ENCODE measurements at regions not wholly inside any gene's neighbourhood (a gene's known extent, or its start where the extent isn't known, plus 50 kb on each side); places are given as distances from the start of the nearest gene placed in this dataset.

DNA sequence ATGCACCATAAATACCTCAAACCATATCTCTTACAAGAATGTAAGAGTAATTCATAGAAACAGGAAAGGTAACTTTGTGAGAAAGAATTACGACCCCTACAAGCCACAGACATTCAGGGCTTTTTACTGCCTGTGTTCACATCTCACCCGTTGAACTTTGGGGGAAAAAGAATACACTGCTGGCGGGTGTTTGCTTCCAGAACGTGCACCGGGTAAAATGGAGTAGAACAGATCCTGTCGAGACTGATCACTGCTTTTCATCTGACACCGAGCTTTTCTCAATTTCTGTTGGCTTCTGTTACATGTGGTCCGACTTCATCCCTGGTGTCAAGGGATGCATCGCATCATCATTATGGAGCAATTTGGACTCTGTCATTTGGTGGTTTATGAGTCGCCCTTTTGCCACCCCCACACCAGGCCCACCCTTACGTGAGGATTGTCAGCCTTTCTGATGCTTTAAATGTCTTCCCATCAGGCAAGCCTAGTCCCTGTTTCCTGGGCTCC is 219.2 kb upstream of the ZFP64 start:
- CTCF ChIA-PET: no interaction called here
- TF ChIP-seq, protein P1, sequence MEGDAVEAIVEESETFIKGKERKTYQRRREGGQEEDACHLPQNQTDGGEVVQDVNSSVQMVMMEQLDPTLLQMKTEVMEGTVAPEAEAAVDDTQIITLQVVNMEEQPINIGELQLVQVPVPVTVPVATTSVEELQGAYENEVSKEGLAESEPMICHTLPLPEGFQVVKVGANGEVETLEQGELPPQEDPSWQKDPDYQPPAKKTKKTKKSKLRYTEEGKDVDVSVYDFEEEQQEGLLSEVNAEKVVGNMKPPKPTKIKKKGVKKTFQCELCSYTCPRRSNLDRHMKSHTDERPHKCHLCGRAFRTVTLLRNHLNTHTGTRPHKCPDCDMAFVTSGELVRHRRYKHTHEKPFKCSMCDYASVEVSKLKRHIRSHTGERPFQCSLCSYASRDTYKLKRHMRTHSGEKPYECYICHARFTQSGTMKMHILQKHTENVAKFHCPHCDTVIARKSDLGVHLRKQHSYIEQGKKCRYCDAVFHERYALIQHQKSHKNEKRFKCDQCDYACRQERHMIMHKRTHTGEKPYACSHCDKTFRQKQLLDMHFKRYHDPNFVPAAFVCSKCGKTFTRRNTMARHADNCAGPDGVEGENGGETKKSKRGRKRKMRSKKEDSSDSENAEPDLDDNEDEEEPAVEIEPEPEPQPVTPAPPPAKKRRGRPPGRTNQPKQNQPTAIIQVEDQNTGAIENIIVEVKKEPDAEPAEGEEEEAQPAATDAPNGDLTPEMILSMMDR (IDR thresholded peaks at IDR 0.05): no peak
- TF ChIP-seq EZH2 (IDR thresholded peaks at IDR 0.05; ENCODE audit: borderline replicate concordance, insufficient read depth, low read depth, low read length, poor library complexity, severe bottlenecking): no peak
- peaks cover 20% of the 10 kb centered on the region for H3K4me1 Mint-ChIP-seq

DNA sequence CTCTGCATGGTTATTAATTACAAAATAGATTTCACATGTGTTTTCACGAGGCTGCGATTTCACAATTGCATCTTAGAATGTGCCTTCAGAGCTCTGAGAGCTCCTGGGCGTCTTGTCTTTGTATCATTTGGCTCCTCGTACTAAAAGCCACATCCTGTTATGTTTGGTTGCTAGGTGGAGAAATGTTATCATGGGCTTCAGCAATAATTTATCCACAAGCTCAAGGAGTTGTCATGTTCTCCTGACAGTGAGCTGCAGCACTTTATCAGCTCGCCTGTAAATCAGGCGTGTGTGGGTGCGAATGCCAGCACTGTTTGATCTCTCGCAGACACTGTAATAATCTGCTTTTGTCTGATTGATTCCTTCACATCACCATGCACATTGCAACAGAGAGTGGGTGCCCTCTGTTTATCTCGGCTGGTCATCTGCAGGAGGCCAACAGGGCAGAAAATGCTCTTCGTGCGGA is 218.6 kb upstream of the ZFP64 start:
- Histone ChIP-seq H3K9ac (ENCODE audit: low read length) (no peak overlapping the region), H3K27me3 (replicated peaks in 1 of 4; ENCODE audit: control extremely low read depth in 1 of 4, control insufficient read depth in 3 of 4, insufficient read depth in 4 of 4, low read length in 3 of 4) (no peaks in the 10 kb centered on the region), H3K4me2 (replicated peaks; ENCODE audit: low read depth, low read length, poor library complexity, severe bottlenecking) (no peak overlapping the region), H3K27ac (ENCODE audit: low read length in 2 of 2) (no peak overlapping the region), H2AFZ (ENCODE audit: insufficient read depth, low read depth, low read length, poor library complexity, severe bottlenecking) (no peak overlapping the region), H3K9me3 (ENCODE audit: control extremely low read depth in 1 of 3, control insufficient read depth in 2 of 3, insufficient read depth in 1 of 3, low read length in 2 of 3) (peaks cover 0 to 3% (median 0%) of the 10 kb centered on the region in 3 donors), H3K79me2 (ENCODE audit: control insufficient read depth, insufficient read depth, low read length) (no peaks in the 10 kb centered on the region), H4K20me1 (ENCODE audit: control insufficient read depth, insufficient read depth, low read length, poor library complexity, severe bottlenecking) (no peaks in the 10 kb centered on the region), H3K4me3 (ENCODE audit: control extremely low read depth in 1 of 5, extremely low read depth in 1 of 5, insufficient read depth in 1 of 5, low read depth in 2 of 5, low read length in 4 of 5) (no peak overlapping the region), H3K36me3 (replicated peaks in 1 of 2; ENCODE audit: control extremely low read depth in 1 of 2, control insufficient read depth in 1 of 2, extremely low read depth in 1 of 2, insufficient read depth in 2 of 2, low read length in 1 of 2) (no peaks in the 10 kb centered on the region), H3K4me1 (ENCODE audit: control insufficient read depth in 2 of 2, insufficient read depth in 2 of 2, low read length in 2 of 2) (peaks cover 5% of the 10 kb centered on the region in 2 donors)
- no peak for DNase-seq
- intact Hi-C loops (cut with micrococcal nuclease): no loop called here
- Mint-ChIP-seq H3K4me3 (peak overlapping the region; percentile 17), H3K27ac (no peak overlapping the region), H3K27me3 (no peaks in the 10 kb centered on the region), H3K9me3 (ENCODE audit: insufficient read depth) (peaks cover 6% of the 10 kb centered on the region), H3K4me1 (peaks cover 26% of the 10 kb centered on the region)
- no peak for TF ChIP-seq EZH2 (IDR thresholded peaks at IDR 0.05; ENCODE audit: borderline replicate concordance, insufficient read depth, low read depth, low read length, poor library complexity, severe bottlenecking)
- TF ChIP-seq, protein P1 (IDR thresholded peaks at IDR 0.05): no peak
- CTCF ChIA-PET: no interaction called here
- 66% methylated on average over 10 of the region's 11 CpGs for WGBS (ENCODE audit: insufficient coverage)
- POLR2A ChIA-PET: no interaction called here
- ATAC-seq (ENCODE audit: low read depth): no peak

More for the DNA sequence above, 219.2 kb upstream of the ZFP64 start:
- no peak for DNase-seq
- ATAC-seq (ENCODE audit: low read depth): no peak
- intact Hi-C loops (cut with micrococcal nuclease): no loop called here
- Histone ChIP-seq H3K36me3 (replicated peaks in 1 of 2; ENCODE audit: control extremely low read depth in 1 of 2, control insufficient read depth in 1 of 2, extremely low read depth in 1 of 2, insufficient read depth in 2 of 2, low read length in 1 of 2) (no peaks in the 10 kb centered on the region), H3K4me2 (replicated peaks; ENCODE audit: low read depth, low read length, poor library complexity, severe bottlenecking) (no peak overlapping the region), H4K20me1 (ENCODE audit: control insufficient read depth, insufficient read depth, low read length, poor library complexity, severe bottlenecking) (no peaks in the 10 kb centered on the region), H3K4me1 (ENCODE audit: control insufficient read depth in 2 of 2, insufficient read depth in 2 of 2, low read length in 2 of 2) (peaks cover 0 to 3% of the 10 kb centered on the region in 2 donors), H3K79me2 (ENCODE audit: control insufficient read depth, insufficient read depth, low read length) (no peaks in the 10 kb centered on the region), H3K4me3 (ENCODE audit: control extremely low read depth in 1 of 5, extremely low read depth in 1 of 5, insufficient read depth in 1 of 5, low read depth in 2 of 5, low read length in 4 of 5) (no peak overlapping the region), H2AFZ (ENCODE audit: insufficient read depth, low read depth, low read length, poor library complexity, severe bottlenecking) (no peak overlapping the region), H3K9ac (ENCODE audit: low read length) (no peak overlapping the region), H3K27ac (ENCODE audit: low read length in 2 of 2) (no peak overlapping the region), H3K9me3 (ENCODE audit: control extremely low read depth in 1 of 3, control insufficient read depth in 2 of 3, insufficient read depth in 1 of 3, low read length in 2 of 3) (peaks cover 0 to 3% (median 0%) of the 10 kb centered on the region in 3 donors), H3K27me3 (replicated peaks in 1 of 4; ENCODE audit: control extremely low read depth in 1 of 4, control insufficient read depth in 3 of 4, insufficient read depth in 4 of 4, low read length in 3 of 4) (no peaks in the 10 kb centered on the region)
- Mint-ChIP-seq H3K4me3 (no peak overlapping the region), H3K27me3 (no peaks in the 10 kb centered on the region), H3K9me3 (ENCODE audit: insufficient read depth) (peaks cover 6% of the 10 kb centered on the region), H3K27ac (no peak overlapping the region)
- POLR2A ChIA-PET: no interaction called here
- 69% methylated on average over 10 of the region's 11 CpGs for WGBS (ENCODE audit: insufficient coverage)
